Endodermal cell (in vitro differentiated cells): ENCODE measurements at regions not wholly inside any gene's neighbourhood (a gene's known extent, or its start where the extent isn't known, plus 50 kb on each side); places are given as distances from the start of the nearest gene placed in this dataset.

Source experiments
- DNase-seq: peaks from one replicate; pipeline ENCODE4 v3.0.0-alpha.2; 2017
- H3K27ac ChIP-seq: 2 replicates; pipeline ENCODE4 v1.5.1; 2013; ENCODE audit warnings: mild to moderate bottlenecking, low read depth, low read length, moderate library complexity
- H3K27me3 ChIP-seq: 2 replicates; pipeline ENCODE4 v1.6.1; 2013; ENCODE audit warnings: mild to moderate bottlenecking, low read length, moderate library complexity; ENCODE audit not compliant: insufficient read depth, control insufficient read depth, poor library complexity, severe bottlenecking
- H3K36me3 ChIP-seq: 2 replicates; pipeline ENCODE4 v1.7.0; 2013; ENCODE audit warnings: mild to moderate bottlenecking, low read length, moderate library complexity; ENCODE audit not compliant: control insufficient read depth, insufficient read depth
- H3K4me1 ChIP-seq: one replicate; pipeline ENCODE4 v1.7.0; 2013; ENCODE audit warnings: low read length; ENCODE audit not compliant: control insufficient read depth, insufficient read depth
- H3K4me3 ChIP-seq: 2 replicates; pipeline ENCODE4 v1.5.1; 2013; ENCODE audit warnings: mild to moderate bottlenecking, low read length, moderate library complexity
- H3K9ac ChIP-seq: 2 replicates; pipeline ENCODE4 v1.6.1; 2013; ENCODE audit warnings: mild to moderate bottlenecking, low read length, moderate library complexity; ENCODE audit not compliant: poor library complexity, severe bottlenecking; ENCODE audit errors: extremely low read depth
- H3K9me3 ChIP-seq: 2 replicates; pipeline ENCODE4 v1.6.1; 2013; ENCODE audit warnings: mild to moderate bottlenecking, low read length, moderate library complexity; ENCODE audit not compliant: control insufficient read depth
- H3K27ac Mint-ChIP-seq: 2 replicates; pipeline ENCODE4 v1.8.0; 2020; ENCODE audit warnings: mixed read lengths
- H3K27me3 Mint-ChIP-seq: 2 replicates; pipeline ENCODE4 v1.8.0; 2021; ENCODE audit warnings: mild to moderate bottlenecking, mixed read lengths; ENCODE audit not compliant: insufficient read depth
- H3K36me3 Mint-ChIP-seq: 2 replicates; pipeline ENCODE4 v1.8.0; 2020; ENCODE audit warnings: low read depth, mixed read lengths
- H3K4me1 Mint-ChIP-seq: 2 replicates; pipeline ENCODE4 v1.8.0; 2020; ENCODE audit warnings: mixed read lengths
- H3K4me3 Mint-ChIP-seq: 2 replicates; pipeline ENCODE4 v1.8.0; 2020; ENCODE audit warnings: mild to moderate bottlenecking, moderate library complexity, mixed read lengths
- H3K9me3 Mint-ChIP-seq: 2 replicates; pipeline ENCODE4 v1.8.0; 2020; ENCODE audit warnings: mild to moderate bottlenecking, mixed read lengths
- WGBS, 2 experiments: methylation state at CpG; one replicate each; pipeline versions ENCODE4 v1.1.5 to v1.1.7; 2013; ENCODE audit warnings: missing lambda C conversion rate in 2 of 2, mixed read lengths in 1 of 2; ENCODE audit not compliant: insufficient coverage in 1 of 2, insufficient read length in 1 of 2; 5-methylcytosine and 5-hydroxymethylcytosine counted together
- TF ChIP-seq, protein P1 (sequence below): fragments of 200-600 bp; sonication (generic); conservative IDR thresholded peaks from 2 replicates; pipeline ENCODE4 v1.5.0; 2021; ENCODE audit warnings: antibody characterized with exemption, mild to moderate bottlenecking

DNA sequence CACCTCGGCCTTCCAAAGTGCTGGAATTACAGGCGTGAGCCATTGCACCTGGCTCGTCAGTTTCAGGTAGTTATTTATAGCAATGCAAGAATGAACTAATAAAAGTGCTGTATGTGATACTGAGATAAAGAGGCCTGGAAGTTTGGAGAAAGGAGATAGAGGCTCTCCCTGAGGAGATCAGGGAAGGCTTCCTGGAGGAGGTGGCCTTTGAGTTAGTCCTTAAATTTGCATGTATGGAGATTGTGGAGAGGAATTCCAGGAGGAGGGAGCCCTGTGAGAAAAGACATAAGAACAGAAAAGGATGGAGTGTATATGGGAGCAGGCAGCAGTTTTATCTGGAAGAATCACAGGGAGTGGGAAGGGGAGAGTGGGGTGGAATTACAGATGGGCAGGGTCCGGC is 276.6 kb upstream of the EEF2KMT start:
- H3K4me1 Mint-ChIP-seq = no peaks in the 10 kb centered on the region
- H3K27me3 Mint-ChIP-seq = peaks cover 25% of the 10 kb centered on the region
- Histone ChIP-seq H3K4me1 (no peaks in the 10 kb centered on the region), H3K27me3 (no peaks in the 10 kb centered on the region), H3K36me3 (no peaks in the 10 kb centered on the region), H3K27ac (no peak overlapping the region), H3K9me3 (no peaks in the 10 kb centered on the region), H3K4me3 (no peak overlapping the region), H3K9ac (no peak overlapping the region)
- H3K36me3 Mint-ChIP-seq = no peaks in the 10 kb centered on the region
- no peak overlapping the region for H3K4me3 Mint-ChIP-seq
- WGBS, 2 experiments = 80 to 93% methylated on average over 4 of the region's 4 CpGs
- DNase-seq = no peak
- H3K9me3 Mint-ChIP-seq = no peaks in the 10 kb centered on the region
- TF ChIP-seq, protein P1, sequence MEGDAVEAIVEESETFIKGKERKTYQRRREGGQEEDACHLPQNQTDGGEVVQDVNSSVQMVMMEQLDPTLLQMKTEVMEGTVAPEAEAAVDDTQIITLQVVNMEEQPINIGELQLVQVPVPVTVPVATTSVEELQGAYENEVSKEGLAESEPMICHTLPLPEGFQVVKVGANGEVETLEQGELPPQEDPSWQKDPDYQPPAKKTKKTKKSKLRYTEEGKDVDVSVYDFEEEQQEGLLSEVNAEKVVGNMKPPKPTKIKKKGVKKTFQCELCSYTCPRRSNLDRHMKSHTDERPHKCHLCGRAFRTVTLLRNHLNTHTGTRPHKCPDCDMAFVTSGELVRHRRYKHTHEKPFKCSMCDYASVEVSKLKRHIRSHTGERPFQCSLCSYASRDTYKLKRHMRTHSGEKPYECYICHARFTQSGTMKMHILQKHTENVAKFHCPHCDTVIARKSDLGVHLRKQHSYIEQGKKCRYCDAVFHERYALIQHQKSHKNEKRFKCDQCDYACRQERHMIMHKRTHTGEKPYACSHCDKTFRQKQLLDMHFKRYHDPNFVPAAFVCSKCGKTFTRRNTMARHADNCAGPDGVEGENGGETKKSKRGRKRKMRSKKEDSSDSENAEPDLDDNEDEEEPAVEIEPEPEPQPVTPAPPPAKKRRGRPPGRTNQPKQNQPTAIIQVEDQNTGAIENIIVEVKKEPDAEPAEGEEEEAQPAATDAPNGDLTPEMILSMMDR = no peak
- H3K27ac Mint-ChIP-seq = no peak overlapping the region

DNA sequence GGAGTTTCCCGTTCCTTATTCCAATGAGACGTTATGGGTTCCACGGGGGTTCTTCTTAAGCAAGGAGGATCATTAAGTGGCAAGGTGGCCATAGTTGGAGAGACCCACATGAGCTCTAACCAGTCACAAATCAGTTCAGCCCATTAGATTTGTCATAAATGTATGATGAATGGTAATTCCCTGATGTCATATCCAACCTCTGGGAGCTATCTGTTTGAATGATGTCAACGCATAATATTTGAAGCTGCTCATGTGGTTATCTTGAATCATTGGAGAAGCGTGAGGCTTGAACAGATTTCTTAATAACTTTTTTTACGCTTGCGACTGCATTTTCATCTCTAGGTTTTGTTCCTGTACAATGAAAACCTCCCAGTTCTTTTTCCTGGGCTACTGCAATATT is 270.4 kb upstream of the EEF2KMT start:
- Mint-ChIP-seq H3K27ac (no peak overlapping the region), H3K4me1 (no peaks in the 10 kb centered on the region), H3K4me3 (no peak overlapping the region), H3K9me3 (no peaks in the 10 kb centered on the region), H3K27me3 (peaks cover 17% of the 10 kb centered on the region), H3K36me3 (no peaks in the 10 kb centered on the region)
- WGBS, 2 experiments = 90 to 95% methylated on average over 5 to 7 of the region's 7 CpGs
- Histone ChIP-seq H3K4me3 (no peak overlapping the region), H3K36me3 (no peaks in the 10 kb centered on the region), H3K9ac (no peak overlapping the region), H3K27ac (no peak overlapping the region), H3K27me3 (no peaks in the 10 kb centered on the region), H3K4me1 (no peaks in the 10 kb centered on the region), H3K9me3 (no peaks in the 10 kb centered on the region)
- no peak for DNase-seq
- TF ChIP-seq, protein P1 = no peak

DNA sequence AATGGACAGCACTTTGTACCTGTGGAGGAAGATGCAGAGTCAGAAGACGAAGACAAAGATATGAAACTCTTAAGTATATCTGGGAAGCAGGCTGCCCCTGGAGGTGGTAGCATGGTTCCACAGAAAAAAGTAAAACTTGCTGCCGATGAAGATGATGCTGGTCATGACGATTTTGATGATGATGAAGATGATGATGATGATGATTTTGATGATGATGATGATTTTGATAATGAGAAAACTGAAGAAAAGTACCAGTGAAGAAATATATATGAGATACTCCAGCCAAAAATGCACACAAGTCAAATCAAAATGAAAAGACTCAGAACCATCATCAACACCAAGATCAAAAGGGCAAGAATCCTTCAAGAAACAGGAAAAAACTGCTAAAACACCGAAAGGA is 268.5 kb upstream of the EEF2KMT start:
- peaks cover 11% of the 10 kb centered on the region for H3K27me3 Mint-ChIP-seq
- Histone ChIP-seq H3K4me1 (no peaks in the 10 kb centered on the region), H3K27ac (no peak overlapping the region), H3K4me3 (no peak overlapping the region), H3K36me3 (no peaks in the 10 kb centered on the region), H3K9me3 (no peaks in the 10 kb centered on the region), H3K9ac (no peak overlapping the region), H3K27me3 (no peaks in the 10 kb centered on the region)
- H3K4me1 Mint-ChIP-seq = no peaks in the 10 kb centered on the region
- no peak for DNase-seq
- no peak overlapping the region for H3K4me3 Mint-ChIP-seq
- TF ChIP-seq, protein P1 = no peak
- no peak overlapping the region for H3K27ac Mint-ChIP-seq
- WGBS, 2 experiments = 85 to 89% methylated on average over 4 of the region's 4 CpGs
- H3K9me3 Mint-ChIP-seq = no peaks in the 10 kb centered on the region
- no peaks in the 10 kb centered on the region for H3K36me3 Mint-ChIP-seq
